Ovary (tissue), 3 donors: ENCODE measurements at regions not wholly inside any gene's neighbourhood (a gene's known extent, or its start where the extent isn't known, plus 50 kb on each side); places are given as distances from the start of the nearest gene placed in this dataset.

Experiments
- CTCF ChIP-seq, 3 donors: fragments of 450-650 bp in 2 of 3; fragments of 200-600 bp in 1 of 3; IDR thresholded peaks; one replicate each; pipeline versions ENCODE4 v1.5.1 to v1.8.0; 2016 to 2022; ENCODE audit warnings: antibody characterized with exemption in 3 of 3, mild to moderate bottlenecking in 1 of 3
- POLR2A ChIP-seq: fragments of 450-650 bp; IDR thresholded peaks from one replicate; pipeline ENCODE4 v1.6.1; 2017; ENCODE audit warnings: antibody characterized with exemption, mild to moderate bottlenecking, moderate library complexity
- donor health status: DM: no; HTN: no; CAD: no.

GRCh38 chr5:172541773-172542136 is 87.4 kb upstream of the SH3PXD2B start:
- no peak for TF ChIP-seq CTCF (IDR thresholded peaks at IDR 0.05)
- no peak for TF ChIP-seq POLR2A
